ENCODE measurements at regions not wholly inside any gene's neighbourhood (a gene's known extent, or its start where the extent isn't known, plus 50 kb on each side); places are given as distances from the start of the nearest gene placed in this dataset.

DNA sequence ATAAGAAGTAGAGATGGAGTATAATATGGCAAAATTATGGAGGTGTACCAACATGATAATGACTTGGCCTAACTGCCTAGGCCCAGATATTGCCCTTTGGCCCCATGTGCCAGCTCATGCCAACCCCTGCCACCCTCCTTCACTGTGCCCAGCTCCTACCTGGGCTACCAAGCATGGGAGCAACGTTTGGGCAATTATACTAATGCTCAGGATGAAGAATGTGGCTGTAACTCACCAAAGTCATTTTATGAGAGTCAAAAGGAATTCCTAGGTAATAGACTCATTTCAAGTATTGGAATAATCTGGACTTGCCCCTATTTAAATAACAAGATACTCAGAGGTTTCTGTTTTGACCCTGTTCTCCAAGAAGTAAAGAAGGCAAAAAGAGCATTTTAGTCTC, 240.2 kb upstream of the IL12A start:
- ATAC-seq, result peak; percentile 60
- no peak for DNase-seq (ENCODE audit: low spot score)

DNA sequence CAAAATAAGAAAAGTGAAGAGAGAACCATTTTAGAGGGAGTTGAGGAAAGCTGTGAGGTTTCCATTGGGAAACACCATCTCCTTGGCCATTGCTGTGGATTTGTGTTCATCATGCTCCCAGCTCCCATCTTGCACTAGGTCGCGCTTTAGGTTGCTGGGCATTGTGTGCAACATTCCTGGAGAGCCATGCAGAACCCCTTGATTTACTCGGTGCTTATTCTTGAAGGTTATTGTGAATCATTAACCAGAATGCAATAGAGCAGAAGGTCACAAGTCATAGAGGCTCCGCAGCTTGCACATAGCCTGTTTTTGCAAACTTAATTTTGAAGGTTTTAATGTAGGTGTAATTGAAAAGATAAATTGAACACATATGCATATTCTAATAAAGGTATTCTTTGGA, 239.2 kb upstream of the IL12A start:
- ATAC-seq, result peak; percentile 85
- DNase-seq (ENCODE audit: low spot score), result no peak

DNA sequence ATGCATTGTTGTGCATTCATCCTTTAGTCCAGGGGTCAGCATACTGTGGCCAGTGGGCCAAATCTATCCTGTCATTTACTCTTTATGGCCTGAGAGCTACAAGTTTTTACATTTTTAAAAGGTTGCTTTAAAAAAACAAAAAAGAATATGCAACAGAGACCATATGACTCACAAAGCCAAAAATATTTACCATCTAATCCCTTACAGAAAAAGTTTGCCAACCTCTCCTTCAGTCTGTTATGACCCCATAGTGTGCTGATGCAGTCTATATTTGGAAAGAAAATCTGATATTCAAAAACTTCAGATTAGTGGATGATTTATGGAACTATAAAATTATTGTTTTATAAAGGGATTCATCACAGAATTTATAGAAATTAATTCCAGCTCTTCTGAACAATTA, 237.5 kb upstream of the IL12A start:
- no peak for ATAC-seq

DNA sequence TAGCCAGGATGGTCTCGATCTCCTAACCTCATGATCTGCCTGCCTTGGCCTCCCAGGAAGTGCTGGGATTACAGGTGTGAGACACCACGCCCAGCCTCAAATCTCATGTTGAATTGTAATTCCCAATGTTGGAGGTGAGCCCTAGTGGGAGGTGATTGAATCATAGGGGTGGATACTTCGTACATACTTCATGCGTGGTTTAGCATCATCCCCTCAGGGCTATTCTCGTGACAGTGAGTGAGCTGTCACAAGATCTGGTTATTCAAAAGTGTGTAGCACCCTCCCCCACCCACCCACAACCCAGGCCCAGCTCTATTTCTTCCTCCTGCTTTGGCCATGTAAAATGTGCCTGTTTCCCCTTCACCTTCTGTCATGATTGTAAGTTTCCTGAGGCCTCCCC, 236.9 kb upstream of the IL12A start:
- ATAC-seq, result no peak
- no peak for DNase-seq (ENCODE audit: low spot score)

More for the DNA sequence above, 237.5 kb upstream of the IL12A start:
- no peak for DNase-seq (ENCODE audit: low spot score)

DNA sequence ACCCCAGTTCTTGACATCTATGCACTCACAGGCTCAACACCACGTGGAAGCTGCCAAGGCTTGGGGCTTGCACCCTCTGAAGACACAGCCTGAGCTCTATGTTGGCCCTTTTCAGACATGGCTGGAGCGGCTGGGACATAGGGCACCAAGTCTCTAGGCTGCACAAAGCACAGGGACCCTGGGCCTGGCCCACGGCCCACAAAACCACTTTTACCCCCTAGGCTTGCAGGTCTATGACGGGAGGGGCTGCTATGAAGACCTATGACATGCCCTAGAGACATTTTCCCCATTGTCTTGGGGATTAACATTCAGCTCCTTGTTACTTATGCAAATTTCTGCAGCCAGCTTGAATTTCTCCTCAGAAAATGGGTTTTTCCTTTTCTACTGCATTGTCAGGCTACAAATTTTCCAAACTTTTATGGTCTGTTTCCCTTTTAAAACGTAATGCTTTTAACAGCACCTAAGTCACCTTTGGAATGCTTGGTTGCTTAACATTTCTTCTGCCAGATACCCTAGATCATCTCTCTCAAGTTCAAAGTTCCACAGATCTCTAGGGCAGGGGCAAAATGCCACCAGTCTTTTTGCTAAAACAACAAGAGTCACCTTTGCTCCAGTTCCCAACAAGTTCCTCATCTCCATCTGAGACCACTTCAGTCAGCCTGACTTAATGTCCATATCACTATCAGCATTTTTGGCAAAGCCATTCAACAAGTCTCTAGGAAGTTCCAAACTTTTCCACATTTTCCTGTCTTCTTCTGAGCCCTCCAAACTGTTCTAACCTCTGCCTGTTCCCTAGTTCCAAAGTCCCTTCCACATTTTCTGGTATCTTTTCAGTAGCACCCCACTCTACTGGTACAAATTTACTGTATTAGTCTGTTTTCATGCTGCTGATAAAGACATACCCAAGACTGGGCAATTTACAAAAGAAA, 232.1 kb upstream of the IL12A start:
- peak; percentile 62 for ATAC-seq

DNA sequence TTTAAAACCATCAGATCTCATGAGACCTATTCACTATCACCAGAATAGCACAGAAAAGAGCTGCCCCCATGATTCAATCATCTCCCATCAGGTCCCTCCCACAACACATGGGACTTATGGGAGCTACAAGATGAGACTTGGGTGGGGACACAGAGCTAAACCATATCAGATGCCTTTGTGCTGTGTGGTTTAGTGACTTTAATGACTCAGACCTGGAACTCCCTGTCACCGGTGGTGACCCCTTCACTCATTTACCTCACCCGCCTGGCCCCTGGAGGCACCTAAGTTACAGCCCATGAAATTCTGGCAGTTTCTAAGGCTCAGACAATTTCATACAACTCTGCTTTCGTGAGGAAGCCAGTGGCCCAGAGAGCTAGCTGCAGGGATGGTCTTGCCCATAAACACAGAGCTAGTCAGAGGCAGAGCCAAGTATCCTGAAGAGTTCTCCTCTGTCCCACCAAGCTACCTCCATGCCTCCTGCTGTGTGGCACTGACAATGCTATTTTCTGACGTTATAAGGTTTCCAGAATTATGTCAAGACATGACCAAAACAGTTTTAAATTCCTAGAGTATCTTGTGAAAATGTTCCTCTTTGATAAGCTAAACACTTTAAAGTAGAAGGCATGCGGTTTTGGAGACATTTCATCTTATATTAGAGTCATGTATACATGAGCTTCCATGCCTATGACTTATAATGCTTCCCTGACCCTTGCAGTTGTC, 231.1 kb upstream of the IL12A start:
- ATAC-seq (no peak), DNase-seq (ENCODE audit: low spot score) (no peak)

More for the DNA sequence above, 232.1 kb upstream of the IL12A start:
- peak; percentile 71 for DNase-seq (ENCODE audit: low spot score)

DNA sequence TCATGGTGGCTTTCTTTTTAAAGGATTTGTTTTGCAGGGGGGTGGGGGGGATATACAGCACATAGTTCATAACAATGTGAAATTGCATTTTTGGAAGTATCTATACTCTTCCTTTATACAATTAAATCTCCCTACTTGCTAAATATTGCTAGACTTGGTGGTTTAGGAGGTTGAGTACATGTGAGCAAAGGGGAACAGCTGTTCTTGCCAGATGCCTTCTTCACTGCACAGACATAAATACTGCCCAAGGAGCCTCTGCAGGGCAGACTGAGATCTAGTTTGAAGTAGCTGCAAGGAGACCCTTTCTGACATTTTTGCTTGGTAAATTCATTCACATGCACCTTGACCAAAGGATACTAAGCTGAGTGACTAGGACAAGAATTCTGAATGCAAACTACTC, 228.6 kb upstream of the IL12A start:
- ATAC-seq, result no peak

DNA sequence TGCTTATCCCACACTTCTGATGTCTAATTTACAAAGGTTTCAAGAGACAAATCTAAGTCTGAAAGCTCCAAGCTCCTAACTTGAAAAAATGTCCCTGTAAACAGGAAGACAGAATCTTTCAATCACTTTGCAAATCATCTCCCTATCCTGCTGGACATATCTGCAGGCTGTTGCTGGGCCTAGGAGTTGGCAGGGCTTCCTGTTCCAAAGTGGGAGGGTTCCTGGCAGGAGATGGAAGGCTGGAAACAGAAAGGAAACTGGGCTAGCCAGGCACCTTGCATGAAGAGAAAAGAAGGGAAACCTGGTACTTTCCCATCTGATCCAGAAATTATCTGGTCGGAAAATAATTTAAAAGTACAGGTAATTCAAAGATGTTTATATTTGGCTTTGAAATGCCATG, 227.3 kb upstream of the IL12A start:
- ATAC-seq (peak; percentile 36), DNase-seq (ENCODE audit: low spot score) (peak; percentile 83)

More for the DNA sequence above, 228.6 kb upstream of the IL12A start:
- no peak for DNase-seq (ENCODE audit: low spot score)

DNA sequence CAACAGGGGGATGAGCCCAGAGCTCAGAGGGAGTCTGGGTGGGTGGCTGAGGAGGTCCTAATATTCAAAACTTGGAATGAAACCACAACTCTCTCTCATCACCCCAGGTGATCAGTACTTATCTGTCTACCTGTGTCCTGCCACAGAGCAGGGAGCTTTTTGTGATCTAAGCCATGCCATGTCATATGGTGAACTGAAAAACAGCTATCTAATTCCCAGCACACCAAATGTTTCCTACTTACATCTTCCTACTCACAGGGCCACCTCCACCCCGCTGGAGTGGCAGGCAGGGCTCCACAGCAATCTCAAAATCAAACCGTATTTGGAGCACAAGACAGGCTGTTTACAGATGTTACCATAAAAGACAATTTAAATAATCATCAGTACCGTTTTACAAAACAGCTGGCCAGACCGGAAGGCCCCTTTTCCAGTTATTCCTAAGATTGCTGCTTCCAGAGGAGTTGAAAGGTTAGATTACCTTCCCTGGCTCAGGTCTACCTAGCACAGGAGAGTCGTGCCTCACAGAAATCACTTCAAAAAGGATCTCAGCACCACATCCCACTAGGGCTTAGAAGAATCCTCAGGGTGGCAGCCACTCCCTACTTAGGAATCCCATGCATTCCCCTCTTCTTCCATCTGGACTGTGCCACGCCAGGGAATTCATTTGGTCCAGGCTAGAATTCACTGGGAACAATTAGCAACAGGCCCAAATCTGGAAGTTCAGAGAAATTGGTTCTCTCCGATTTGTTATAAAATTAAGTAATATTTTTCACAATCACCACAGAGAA, 226.6 kb upstream of the IL12A start:
- ATAC-seq, result no peak
- no peak for DNase-seq (ENCODE audit: low spot score)

DNA sequence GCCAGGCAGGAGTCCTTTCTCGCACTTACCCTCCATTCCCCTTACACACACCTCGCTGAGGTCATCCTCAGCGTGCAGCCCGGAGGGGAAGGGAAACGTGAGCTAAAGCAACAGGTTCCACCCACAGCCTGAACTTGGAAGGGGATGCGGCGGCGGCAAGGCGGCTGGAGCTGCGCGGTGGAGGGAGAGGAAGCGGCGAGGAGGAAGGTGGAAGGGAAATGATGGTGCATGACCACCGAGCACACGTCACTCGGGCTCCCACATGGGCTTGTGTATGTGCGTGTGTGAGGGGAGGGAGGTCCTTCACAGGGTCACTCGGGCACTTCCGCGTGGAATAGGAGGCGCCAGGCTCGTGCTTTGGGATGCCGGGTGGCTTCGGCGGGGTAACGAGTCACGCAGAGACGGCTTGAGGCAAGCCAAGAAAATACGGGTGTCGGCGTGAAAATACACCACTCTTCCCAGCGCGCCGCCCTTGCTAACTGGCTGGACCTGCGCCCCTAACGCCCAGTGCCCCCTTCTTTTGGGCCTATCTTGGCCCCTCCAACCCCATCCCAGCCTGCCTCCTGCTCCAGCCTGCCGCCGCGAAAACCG, 225.5 kb upstream of the IL12A start:
- ATAC-seq, result peak; percentile 8
- no peak for DNase-seq (ENCODE audit: low spot score)

DNA sequence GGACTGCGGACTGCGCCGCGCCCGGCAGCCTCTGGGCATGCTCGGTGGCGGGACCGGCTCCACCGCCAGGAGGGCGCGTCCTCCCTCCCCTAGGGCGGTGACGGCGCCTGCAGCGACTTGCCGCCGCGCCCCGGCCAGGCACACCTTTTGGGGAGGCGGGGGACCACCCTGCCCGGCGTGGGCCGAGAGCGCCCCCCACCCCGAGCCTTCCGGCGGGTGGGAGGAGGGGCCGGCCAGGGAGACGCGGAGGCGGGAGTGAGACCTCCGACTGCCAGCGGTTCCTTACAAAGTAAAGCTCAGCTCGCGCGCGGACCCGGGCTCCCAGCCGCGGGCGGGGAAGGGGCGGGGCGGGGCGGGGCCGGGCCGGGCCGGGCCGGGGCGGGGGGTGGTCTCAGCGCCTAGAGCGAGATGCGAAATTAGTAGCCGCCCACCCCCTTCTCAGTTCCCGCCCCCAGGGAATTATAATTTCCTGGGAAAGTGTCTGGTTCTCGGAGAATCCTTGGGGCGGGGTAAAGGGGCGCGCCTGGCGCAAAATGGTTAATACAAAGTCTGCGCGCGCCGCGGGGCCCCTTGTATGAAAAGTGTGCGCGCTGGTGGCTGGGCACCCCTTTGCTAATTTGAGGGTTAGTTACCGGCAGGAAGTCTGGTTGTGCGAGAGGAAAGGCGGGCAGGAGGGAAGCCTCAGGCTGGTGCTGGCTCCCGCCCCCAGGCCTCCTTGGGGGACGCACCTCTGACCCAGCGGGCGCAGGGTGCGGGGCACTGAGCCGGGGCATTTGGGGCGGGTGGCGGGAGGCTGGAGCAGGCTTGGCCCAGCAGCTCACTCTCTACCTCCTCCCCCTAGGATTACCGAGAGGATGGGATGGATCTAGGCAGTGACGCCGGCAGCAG, 224.8 kb upstream of the IL12A start:
- DNase-seq (ENCODE audit: low spot score) (peak; percentile 87), ATAC-seq (peak; percentile 75)

DNA sequence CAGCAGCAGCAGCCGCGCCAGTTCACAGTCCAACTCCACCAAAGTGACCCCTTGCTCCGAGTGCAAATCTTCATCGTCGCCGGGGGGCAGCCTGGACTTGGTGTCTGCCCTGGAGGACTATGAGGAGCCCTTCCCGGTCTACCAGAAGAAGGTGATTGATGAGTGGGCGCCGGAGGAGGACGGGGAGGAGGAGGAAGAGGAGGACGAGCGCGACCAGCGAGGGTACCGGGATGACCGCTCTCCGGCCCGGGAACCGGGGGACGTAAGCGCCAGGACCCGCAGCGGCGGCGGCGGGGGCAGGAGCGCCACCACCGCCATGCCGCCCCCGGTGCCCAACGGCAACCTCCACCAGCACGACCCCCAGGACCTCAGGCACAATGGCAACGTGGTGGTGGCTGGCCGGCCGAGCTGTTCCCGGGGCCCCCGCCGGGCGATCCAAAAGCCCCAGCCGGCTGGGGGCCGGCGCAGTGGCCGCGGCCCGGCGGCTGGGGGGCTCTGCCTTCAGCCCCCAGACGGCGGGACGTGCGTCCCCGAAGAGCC, 224.1 kb upstream of the IL12A start:
- ATAC-seq, result no peak
- DNase-seq (ENCODE audit: low spot score), result peak; percentile 83

DNA sequence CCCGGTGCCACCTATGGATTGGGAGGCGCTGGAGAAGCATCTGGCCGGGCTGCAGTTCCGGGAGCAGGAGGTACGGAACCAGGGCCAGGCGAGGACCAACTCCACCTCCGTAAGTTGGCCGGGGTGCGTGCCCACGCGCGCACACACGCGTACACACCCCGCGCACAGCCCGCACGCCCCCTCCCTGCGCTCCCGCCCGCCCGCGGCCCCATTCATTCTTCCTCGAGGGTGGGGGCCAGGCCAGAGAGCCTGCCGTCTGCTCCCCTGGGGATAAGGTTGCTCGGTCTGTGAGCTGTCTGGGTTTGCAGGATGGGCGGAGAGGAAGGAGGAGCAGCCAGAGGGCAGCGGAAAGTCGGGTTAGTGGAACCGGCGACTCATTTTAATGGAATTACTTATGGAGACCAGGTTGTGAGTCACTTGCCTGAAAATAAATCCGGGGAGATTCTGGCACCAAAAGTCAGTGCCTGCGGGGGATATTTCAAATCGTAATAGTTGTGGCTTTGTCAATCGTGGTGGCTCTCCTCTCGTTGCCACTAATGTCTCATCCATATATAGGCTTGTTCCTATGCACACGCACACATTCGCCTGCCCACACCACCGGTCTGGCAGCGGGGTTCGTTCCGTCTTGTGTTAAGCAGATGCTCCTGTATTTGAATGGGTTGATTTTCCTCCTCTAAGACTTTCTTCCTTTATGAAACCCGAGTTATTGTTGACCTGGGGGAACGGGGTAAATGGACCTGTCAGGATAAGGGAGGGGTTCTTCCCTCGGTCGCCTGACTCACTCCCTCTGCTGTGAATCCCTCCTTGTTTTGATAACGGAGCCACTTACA, 223.4 kb upstream of the IL12A start:
- ATAC-seq (peak; percentile 43), DNase-seq (ENCODE audit: low spot score) (peak; percentile 70)

DNA sequence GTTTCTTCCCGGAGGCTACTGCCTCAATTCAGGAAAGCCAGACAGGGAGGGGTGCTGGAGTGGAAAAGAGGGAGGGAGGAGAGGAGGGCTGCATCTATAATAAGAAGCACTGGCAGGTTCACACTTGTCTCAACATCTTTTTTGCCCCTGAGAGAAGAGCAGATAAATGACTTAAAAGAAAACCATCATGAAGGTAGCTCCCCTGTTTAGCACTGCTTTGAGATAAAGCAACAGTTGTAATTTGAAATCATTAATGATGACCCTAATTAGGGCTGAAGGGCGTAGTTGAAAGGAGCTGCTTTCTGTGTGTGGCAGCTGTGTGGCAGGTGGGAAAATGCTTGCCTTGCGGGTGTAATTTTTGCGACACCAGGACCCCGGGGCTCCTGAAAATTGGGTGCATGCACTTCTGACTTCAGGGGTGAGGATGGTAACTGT, 222.8 kb upstream of the IL12A start:
- DNase-seq (ENCODE audit: low spot score) (no peak), ATAC-seq (no peak)

DNA sequence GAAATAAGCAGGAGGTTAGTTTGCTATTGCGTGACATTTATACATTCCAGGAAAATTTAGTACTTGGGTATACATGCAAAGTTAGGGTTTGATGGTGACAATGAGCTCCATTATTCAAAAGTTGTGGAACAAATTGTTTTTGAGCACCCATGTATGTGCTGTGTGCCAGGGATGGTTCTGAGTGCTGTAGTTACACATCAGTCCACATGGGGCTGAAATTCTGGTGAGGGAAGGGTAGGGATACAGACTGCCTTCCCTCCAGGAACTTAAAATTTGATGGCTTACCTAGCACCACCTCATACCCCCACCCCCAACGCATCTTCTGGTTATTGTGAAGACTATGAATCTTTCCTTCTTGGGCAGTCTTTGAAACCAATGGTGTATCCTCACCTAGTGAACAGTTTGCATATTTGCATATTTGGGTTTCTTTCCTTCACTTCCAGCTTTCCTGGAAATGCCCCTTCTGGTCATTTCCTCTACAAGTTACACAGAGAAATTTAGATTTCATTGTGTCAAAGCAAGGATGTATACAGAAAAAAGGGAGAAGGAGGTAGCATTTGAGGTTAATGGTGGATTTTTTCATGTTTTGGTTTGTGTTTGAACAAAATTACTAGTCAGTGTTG, 222.0 kb upstream of the IL12A start:
- no peak for DNase-seq (ENCODE audit: low spot score)
- no peak for ATAC-seq

DNA sequence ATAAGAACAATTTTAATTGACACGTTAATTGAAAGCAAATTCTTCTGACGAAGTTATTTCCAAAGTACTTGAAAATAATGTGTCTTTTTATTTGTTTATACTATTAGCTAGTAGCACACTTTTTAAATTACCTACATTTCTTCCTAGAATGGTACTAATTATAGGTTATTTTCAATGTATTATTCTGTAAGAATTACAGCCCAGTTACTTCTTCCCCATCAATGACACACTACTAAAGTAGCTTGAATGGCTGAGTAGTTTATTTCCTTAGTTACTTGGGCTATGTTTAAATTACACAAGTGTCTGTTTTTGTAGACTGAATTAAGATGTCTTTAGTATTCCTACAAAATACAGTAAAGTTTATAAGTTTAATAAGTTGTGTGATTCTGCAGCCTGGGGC, 217.6 kb upstream of the IL12A start:
- DNase-seq (ENCODE audit: low spot score), result no peak
- ATAC-seq, result no peak

DNA sequence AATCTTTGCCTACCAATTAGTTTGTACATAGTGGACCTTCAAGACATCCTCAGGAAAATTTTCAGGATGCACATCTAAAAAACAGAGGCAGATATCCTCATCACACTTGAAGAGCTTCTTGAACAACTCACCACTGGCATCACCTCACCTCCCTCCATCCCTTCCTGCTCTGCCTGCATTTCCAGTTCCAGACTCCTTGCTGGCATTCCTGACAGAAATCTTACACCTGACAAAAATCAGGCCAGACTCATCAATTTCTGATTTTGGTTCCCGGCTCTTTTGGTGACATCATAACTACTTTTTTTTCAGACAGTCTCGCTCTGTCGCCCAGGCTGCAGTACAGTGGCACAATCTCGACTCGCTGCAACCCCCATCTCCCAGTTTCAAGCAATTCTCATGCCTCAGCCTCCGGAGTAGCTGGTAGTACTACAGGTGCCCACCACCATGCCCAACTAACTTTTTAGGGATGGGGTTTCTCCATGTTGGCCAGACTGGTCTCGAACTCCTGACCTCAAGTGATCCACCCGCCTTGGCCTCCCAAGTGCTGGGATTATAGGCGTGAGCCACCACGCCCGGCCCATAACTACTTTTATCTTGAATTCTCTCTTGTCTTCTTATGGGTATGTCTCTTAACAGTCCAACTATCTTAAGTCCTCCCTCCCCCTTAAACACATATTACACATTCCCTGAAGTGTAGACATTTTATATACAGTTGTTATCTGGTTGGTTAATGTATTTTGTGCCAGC, 216.6 kb upstream of the IL12A start:
- no peak for DNase-seq (ENCODE audit: low spot score)
- ATAC-seq, result no peak

DNA sequence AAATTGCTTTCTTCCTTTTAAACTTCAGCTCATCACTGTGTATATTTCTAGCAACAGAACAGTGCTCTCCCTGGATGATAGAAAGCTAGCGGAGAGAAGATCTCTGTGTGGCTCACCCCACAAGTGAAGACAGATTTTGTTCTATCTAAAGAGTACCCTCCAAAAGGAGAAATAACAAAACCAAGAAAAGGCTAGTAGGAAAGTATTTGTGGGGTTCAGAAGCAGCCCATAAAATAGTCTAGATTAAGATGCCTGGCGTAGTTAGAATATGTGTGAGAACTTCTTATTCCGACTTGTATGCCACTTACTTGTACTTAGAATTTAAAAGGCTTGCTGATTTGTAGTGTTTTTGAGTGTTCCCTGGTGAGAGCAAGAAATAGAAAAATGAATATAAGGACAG, 214.9 kb upstream of the IL12A start:
- DNase-seq (ENCODE audit: low spot score), result no peak
- no peak for ATAC-seq
